ENCODE measurements at regions not wholly inside any gene's neighbourhood (a gene's known extent, or its start where the extent isn't known, plus 50 kb on each side); places are given as distances from the start of the nearest gene placed in this dataset.
"Not testable (repeated sequence)": the region's sequence is repeated elsewhere in the genome, so short reads cannot be mapped to it uniquely, and the experiment has no call there.

DNA sequence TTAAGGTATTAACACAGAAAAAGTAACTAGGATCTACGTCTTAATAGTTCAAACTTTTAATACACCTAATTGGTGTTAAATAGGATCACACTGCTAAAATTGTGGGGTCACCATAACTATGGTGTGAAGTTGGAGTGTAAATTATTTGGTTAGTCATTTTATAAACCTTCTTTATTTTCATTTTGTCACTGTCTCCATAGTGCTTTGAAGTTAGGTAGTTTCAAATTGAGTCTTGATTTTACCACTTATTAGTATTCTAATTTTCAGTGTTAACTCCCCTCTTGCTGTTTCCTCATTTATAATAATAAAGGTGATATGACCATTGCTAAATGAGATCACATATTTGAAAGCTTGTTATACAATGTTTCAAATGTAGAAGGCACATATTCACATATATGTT is 738.1 kb upstream of the CHRM3 start:
- no peak for DNase-seq (ENCODE audit: low read depth)

DNA sequence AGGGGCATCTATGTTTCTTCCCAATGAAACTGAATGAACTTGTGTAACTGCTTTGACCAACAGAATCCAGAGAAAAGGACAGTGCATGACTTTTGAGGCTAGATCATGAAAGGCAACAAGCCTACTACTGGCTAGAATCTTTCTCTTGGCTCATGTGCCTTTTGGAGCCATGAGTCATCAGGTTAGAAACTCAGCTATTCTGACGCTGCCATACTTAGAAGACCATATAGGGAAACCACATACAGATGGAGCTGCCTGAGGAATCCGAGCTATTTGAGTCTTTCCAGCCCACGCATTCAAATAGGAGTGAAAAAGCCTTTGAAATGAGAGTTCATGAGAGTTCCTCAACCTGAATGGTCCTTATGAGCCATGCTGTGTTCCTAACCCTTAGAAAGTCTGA is 738.5 kb upstream of the CHRM3 start:
- no peak for DNase-seq (ENCODE audit: low read depth)

DNA sequence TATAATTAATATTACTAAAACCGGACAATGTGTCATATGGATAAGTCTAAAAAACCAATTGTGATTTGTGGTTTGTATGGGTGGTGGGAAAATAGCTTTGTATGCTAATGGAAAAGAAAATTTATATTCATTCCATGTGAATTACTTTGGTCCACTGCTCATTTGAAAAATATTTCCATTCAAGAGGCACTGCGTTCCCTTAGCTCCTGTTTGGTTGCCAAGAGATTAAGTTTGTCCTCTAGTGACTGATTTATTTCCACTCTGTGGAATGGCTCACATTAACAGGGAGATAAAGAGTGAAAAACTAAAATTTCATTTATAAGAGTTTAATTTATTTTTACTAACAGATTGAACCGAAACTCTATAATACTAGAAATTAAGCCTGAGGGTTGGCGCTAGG is 744.1 kb upstream of the CHRM3 start:
- no peak for DNase-seq (ENCODE audit: low read depth)

DNA sequence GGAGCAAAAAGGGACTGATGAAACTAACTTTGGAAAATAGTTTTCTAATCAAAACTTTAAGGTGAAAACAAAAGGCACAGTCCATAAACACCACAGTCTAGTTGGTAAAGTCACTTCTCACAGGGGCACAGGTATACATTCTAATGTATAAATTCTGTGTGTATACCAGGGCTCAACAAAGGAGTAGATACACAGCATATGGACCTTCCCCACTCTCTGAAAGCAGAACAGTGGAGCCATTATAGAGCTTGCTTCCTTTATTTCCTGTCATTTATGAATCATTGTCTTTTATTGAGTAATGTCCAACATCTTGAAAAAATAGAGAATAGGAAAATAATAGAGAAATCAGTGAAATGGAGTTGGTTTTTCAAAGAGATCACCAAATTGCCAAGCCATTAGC is 746.5 kb upstream of the CHRM3 start:
- no peak for DNase-seq (ENCODE audit: low read depth)

DNA sequence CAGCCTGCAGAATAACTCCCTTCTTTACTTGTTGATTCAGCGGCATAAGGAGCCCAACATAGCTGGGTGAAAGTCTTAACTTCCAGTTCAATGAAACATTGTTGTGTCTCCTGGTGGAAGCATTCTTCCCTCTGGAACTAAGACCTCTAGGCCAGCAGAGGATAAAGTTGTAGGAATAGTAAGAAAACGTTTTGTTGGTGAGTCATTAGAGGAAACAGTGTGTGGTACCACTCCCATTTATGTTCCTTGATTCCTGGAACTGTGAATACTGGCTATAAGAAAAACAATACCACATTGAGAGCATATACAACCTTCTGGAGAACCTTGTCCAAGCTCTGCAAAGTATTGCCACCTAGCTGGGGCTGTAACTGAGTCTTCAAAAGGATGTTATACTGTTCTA is 737.4 kb upstream of the ZP4 start:
- no peak for DNase-seq (ENCODE audit: low read depth)

DNA sequence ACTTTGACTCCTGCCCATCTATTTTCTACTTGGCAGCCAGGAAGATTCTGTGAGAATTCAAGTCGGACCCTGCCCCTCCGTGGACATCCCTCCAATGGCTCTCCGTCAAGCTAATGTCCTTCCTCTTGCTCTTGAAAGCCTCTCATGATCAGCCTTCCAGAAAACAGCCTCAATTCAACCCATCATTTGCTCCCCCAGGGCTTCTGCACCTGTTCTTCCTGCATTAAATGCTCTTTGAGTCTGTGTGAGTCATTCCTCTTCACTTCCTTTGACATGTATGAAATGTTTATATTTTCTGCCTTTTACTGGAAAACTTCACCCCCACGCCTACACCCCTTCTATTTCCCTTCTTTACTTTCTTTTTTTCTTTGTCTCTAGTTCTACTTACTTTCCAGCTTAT is 734.1 kb upstream of the ZP4 start:
- DNase-seq (ENCODE audit: low read depth) = no peak

DNA sequence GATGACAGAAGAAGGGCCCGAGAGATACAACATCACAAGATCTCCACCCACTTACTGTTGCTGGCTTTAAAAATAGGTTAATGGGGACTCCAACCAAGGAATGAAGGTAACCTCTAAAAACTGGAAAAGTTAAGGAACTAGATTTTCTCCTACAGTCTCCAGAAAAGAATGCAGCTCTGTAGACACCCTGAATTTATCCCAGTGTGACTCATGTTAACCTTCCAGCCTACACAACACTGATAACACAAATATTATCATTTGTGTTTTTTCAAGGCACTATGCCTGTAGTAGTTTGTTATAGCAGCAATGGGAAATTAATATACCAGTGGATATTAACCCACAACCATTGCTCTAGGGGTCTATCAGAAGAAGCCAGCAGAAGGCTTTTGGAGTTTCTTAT is 730.7 kb upstream of the ZP4 start:
- no peak for DNase-seq (ENCODE audit: low read depth)

DNA sequence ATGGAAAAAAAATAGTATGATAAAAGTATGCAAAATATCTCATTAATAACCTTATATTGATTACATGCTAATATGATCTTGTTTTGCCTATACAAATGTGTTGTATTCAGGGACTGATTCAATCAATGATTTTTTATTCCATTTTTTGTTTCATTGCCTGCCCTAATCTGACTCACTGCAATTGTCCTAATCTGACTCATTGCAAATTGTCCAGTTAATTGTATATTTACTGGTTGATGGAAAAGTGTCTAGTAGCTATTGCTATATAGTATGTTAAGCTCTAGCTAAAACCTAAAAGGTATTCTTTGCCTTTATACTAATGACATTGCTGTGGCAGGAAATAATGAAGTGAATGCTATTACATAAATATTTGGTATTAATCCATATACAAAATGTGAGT is 728.9 kb upstream of the ZP4 start:
- no peak for DNase-seq (ENCODE audit: low read depth)

DNA sequence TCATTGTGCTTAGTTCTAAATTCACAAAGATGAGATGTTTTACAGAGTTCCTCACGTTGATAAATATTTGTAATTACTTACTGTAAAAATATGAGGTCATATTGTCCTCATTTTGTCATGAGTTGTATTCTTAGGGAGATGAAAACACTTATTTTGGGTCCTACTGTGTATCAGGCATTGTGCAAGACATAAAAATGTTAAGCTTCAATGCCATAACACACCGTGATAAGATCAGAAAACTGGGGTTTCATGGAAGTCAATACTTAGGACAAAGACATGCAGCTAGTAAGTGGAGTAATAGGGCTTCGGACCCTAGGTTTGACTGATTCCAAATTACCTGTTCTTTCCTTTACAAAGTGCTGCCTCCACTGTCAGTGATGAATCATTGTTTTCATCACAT is 720.7 kb upstream of the ZP4 start:
- no peak for DNase-seq (ENCODE audit: low read depth)

DNA sequence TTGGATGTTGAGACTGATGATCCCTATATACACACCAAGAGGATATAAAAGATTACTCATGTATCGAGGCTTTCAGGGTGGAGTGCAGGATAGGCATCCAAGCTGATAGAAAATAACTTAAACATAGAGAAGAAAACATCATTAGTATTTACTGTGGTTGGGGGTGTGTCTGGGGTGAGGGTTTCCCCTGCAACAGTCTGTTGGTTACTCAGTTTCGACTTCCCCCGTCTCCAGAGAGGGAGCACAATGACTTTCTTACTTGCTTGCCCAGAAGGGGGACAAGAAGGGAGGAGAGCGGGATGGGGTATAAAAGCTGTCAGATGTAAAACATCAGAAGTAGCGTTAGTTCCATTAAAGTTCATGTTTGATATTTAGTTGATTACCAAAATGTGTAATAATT is 717.4 kb upstream of the ZP4 start:
- no peak for DNase-seq (ENCODE audit: low read depth)

DNA sequence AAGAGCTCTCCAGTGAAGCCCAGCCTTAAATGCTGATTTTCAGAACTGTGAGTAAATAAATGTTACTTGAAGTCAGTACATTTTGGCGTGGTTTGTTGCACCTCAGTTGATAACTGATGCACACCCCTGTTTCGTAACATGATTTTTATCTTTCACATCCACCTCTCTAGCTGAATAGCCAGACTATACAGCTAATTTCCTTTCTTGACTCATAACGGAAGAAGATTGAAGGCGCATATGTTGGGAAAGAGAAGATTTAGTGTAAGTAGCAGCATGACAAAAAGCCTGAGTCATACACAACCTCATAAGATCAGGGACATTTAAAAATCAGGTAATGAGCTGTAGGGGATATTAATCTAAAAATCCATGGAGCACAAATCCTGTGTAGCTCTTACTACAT is 716.2 kb upstream of the ZP4 start:
- no peak for DNase-seq (ENCODE audit: low read depth)

DNA sequence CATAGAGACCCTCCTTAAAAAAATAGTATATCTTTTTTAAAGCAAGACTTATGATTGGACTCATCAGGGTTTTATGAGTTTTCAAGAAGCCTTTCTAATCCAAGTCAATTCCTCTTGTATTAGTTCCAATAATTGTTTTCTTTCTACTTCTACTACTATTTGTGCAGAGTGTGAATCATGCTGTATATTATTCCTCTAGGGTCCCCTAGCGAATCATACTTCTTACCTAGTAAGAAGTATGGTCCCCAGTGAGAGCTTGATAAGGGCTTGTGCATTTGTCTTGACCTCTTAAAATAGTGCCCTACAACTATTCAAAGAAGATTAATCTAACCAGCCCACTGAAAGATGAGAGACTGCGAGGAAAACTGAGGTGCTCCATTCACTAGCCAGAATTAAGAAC is 715.7 kb upstream of the ZP4 start:
- DNase-seq (ENCODE audit: low read depth) = no peak

DNA sequence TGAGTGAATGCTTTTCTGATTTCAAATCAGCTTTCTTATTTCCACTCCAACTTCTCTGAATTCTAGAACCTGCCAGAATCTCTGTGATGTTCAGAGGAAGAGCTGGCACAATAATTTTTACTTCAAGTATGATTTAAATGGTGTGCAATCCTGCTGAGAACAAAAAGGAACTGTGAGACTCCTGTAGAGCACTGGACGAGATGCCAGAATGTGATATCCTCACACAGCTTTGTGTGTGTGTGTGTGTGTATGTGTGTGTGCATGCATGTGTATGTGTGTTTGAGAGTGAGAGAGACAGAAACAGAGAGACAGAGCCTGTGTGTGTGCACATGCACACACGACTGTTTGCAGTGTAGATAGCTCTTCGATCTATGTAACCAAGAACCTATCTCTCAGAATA is 713.6 kb upstream of the ZP4 start:
- DNase-seq (ENCODE audit: low read depth) = no peak

DNA sequence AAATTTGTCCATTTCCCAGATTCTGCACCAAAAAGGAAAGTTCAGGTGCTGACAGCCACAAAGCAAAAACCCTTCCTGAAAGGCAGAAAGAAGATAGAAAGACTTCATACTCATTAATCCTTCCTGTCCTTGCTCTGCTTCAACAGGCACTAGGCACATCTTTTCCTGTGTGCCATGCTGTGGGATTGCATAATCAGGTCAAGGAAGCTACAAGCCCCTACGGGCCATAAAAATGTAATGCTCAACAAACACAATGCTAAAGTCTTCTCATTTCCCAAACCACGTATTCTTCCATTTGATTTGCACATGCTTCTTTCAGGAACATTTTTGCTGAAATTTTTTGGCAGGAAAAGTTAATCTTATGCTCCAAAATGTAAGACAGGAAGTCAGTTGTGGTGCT is 710.9 kb upstream of the ZP4 start:
- not testable (repeated sequence) for DNase-seq (ENCODE audit: low read depth)

DNA sequence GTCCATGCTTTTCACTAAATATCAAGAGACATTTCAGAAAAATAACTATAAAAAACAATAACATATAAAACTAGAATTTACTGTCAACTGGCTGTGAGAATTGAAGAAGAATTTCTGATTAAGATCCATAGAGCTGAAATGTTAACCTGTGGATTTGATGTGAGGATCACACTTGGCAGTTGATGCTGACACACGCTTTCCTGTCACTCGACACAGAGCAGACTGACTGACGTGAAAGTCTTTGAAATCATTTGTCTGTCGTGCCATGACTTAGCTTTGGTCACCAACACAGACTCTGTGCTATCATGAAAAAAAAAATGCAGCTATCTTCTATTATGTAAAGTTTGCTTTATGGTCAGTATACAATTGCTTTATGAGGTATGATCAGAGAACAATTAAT is 706.0 kb upstream of the ZP4 start:
- no peak for DNase-seq (ENCODE audit: low read depth)

DNA sequence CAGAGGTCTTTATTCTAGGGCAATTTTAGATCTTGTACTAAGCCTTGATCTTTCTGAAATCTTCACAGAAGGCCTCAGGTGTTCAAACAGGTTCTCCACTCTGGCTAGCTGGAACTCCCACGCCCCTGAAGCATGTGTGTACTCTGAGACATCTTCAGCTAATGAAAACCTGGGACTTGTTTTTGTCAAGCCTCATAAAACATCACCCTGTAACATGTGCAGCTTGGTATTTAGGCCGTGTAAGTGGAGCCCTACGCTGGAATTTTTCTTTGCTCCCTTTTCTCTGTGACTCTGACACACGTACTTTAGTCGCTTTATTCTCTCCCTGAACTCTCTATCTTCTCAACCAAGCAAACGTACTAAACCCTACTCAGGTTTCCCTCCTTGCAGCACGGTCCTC is 701.9 kb upstream of the ZP4 start:
- no peak for DNase-seq (ENCODE audit: low read depth)

DNA sequence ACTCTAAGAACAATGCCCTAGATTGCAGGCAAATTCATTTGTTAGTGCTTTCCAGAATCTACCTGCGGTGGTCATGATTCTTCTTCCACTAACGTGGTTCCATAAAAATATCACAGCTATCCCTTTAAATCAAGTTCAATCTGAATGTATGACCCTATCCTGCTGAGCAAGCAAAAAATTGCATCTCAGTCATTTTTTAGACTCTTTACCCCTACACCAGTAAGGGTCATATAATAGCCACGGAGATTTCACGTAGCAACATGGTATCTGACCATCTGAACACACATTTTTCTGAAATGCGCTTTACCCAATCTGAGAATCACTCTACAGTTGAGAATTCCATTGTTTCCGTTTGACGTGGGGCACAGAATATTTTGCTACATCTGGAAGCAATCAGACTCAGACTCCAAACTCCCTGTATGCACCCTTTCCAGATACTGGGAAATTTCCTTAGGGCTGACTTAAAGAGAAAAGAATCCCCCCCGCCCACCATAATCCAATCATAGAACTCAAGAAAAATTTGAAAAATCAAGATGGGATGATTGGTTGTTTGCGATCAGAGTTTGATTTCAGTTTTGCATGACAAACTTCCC is 699.2 kb upstream of the ZP4 start:
- no peak for DNase-seq (ENCODE audit: low read depth)

DNA sequence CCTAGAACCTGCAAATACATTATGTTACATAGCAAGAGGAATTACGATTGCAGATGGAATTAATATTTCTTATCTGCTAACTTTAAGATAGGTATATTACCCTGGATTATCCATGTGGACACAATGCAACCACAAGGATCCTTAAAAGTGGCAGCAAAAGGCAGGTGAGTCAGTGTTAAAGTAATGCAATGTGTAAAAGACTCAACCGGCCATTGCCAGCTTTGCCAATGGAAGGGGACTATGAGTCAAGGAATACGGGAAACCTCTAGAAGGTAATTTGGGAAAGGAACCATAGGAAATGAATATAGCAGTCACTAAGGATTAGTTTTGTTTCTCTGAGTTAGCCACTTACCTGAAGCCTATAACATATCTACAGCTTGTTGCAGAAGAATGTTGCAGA is 692.1 kb upstream of the ZP4 start:
- DNase-seq (ENCODE audit: low read depth) = no peak

DNA sequence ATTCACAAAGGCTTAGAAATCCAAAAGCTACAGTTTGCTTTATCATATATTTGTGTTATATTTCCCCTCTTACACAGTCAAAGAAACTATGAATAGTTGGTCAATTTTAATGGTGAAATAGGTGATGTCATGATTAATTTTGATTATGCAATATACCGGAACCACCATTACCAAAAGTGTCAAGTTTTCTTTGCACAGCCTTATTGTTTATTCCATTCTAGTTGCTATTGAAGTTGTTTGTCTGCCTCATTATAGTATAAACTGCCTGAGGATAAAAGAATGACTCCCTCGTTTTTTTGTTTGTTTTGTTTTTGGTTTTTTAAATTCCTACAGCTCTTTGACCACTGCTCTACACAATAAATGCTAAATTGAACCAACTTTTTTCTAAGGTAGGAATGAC is 690.6 kb upstream of the ZP4 start:
- no peak for DNase-seq (ENCODE audit: low read depth)

DNA sequence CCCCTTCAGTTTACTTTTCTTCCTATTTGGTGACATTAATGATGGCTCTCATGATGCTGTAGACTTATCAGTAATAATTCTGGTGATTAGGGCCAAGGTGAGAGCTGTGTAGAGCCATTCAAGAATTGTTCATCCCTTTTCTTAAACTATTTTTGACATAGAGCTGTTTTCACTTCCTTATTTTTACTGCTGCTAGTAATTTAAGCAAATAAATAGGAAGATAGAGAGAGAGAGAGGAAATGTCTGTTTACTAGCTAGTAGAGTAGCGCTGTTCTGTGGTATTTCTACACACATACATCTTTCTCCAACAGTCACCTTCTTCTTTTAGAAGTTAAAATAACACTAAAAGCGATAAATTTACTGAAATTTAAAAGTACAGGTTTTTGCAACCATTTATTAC is 678.0 kb upstream of the ZP4 start:
- DNase-seq (ENCODE audit: low read depth) = no peak

DNA sequence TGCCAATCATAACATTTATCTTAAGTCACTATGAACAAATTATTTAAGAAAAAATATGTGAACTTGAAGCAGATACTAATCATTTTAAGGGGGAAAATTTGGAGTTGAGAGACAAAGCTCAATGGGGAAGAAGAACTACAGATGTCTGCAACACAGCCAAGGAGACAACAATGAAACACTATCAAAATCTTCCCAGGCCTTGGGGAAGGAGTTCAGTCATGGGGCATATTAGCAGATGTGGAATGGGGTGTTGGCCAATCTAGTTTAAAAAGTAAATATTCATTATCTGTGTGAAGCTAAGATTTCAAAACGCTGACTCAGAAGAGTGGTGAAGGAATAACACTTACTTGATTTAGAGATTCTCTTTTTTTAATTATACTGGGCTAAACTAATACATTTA is 671.6 kb upstream of the ZP4 start:
- no peak for DNase-seq (ENCODE audit: low read depth)

DNA sequence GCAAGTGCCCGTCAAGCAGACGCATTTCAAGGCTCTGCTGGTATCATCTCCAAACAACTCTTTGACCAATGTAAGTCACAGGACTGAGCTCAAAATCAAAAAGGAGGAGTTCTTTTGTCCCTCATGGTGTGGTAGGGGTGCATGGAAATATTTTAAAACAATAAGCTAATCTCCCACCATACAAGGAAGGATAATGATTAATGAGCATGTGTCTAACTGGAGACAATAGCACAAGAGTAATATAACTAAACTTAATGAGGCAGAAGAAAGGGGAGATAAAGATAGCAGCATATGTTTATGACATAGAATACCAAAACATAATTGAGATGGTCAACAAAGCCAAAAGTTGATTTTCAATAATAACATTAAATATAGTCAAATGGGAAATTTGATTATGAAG is 668.0 kb upstream of the ZP4 start:
- DNase-seq (ENCODE audit: low read depth) = no peak

DNA sequence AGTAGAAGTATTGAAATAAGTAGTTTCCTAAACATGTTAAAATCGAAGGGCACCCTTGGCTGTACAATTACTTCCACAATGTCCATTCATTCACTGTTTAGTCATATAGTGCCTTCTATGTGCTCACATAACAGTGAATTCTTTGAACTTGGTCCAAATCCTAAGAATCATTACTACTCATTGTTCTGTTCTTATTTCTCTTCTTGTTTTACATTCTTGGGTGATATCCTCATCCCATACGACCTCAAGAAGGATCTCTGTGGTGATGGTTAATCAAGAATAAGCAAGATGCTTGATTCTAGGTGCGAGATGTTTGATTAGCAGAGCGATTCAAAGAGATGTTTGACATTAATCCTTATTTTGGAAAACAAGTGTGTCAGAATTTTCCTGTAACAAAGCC is 667.4 kb upstream of the ZP4 start:
- DNase-seq (ENCODE audit: low read depth) = no peak

DNA sequence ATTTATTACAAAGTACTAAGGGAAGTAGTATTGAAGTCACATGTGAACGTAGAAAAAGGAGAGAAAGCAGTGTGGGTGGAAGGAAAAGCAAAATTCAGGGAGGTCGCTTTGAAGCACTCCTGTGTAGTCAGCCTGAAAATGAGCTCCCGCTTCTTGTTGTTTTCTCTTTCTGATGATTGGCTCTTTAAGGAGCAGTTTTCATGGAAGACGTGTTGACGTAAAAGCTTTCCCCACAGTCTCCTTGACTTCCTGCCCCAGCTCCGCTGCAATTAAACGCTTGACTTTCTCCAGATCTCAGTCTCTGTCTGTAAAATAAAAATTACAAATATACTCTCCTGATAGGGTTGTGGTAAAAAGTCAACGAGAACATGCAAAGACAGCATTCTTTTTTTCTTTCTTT is 661.5 kb upstream of the ZP4 start:
- no peak for DNase-seq (ENCODE audit: low read depth)

DNA sequence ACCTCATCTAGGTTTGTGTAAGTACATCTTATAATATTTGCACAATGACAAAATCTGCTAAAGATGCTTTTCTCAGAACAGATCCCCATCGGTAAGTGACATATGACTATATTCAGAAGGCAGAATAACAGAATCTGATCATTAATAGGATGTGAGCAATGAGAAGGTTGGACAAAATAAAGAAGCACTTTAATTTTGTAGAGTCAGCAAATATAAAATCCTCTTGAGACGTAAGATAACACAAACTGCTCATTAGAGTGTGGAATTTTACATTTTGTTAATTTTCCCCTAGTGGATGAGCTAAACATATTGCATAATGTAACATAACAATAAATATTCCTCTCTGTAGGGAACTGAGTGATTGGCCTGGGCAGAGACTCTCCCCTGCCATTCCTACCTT is 658.4 kb upstream of the ZP4 start:
- no peak for DNase-seq (ENCODE audit: low read depth)

All from stimulated activated CD8-positive, alpha-beta memory T cell treated with anti-CD3 and anti-CD28 coated beads, Interleukin-7, amount 100 ng/mL, for 24 hours (primary cell).